Spleen (tissue), 7 donors: ENCODE measurements at regions not wholly inside any gene's neighbourhood (a gene's known extent, or its start where the extent isn't known, plus 50 kb on each side); places are given as distances from the start of the nearest gene placed in this dataset.

Source experiments
- CTCF ChIP-seq, 11 experiments: fragments of 200-600 bp in 7 of 11; fragments of 450-650 bp in 4 of 11; sonication (generic) in 4 of 11; IDR thresholded peaks in 8 of 11; conservative IDR thresholded peaks in 3 of 11; 1 replicate in 7 of 11; 2 replicates in 4 of 11; pipeline versions ENCODE4 v1.4.0 to v1.8.0; 2016 to 2021; ENCODE audit warnings: antibody characterized with exemption in 11 of 11, inconsistent platforms in 4 of 11, mild to moderate bottlenecking in 1 of 11
- POLR2A ChIP-seq, 3 donors: fragments of 450-650 bp; IDR thresholded peaks; one replicate each; pipeline ENCODE4 v1.5.1; 2017; ENCODE audit warnings: antibody characterized with exemption in 3 of 3, mild to moderate bottlenecking in 1 of 3
- donor health status: DM: no; HTN: no; CAD: no; lungs with moderate emphysema.
- donor health status: DM: no; HTN: no; CAD: no.
- donor health status: DM: no; HTN: no; CAD: no.

- TF ChIP-seq CTCF (IDR thresholded peaks at IDR 0.05 in 8 of 11, conservative IDR thresholded peaks at IDR 0.05 in 3 of 11) = no peak
- no peak for TF ChIP-seq POLR2A (IDR thresholded peaks at IDR 0.05)
Measured at GRCh38 chr12:77439749-77440148, 374.4 kb upstream of the E2F7 start.
